Spinal cord (tissue), 9 donors: ENCODE measurements at regions not wholly inside any gene's neighbourhood (a gene's known extent, or its start where the extent isn't known, plus 50 kb on each side); places are given as distances from the start of the nearest gene placed in this dataset.
A peak's percentile ranks its signal among the peaks of the same experiment; 100 is the strongest.

Source experiments
- DNase-seq, 6 donors: peaks; one replicate each; pipeline versions ENCODE4 v3.0.0 to v3.0.0-alpha.2; 2013 to 2015; ENCODE audit warnings: low spot score in 6 of 6, low read depth in 4 of 6
- H3K27ac ChIP-seq: one replicate; pipeline ENCODE4 v1.5.1; 2013; ENCODE audit warnings: low read depth, low read length, control low read depth
- H3K27me3 ChIP-seq: one replicate; pipeline ENCODE4 v1.6.1; 2013; ENCODE audit warnings: low read length; ENCODE audit not compliant: control insufficient read depth, insufficient read depth
- H3K36me3 ChIP-seq: one replicate; pipeline ENCODE4 v1.6.1; 2013; ENCODE audit warnings: low read length; ENCODE audit not compliant: control insufficient read depth, insufficient read depth
- H3K4me1 ChIP-seq: one replicate; pipeline ENCODE4 v1.6.1; 2013; ENCODE audit warnings: low read length; ENCODE audit not compliant: control insufficient read depth, insufficient read depth
- H3K4me3 ChIP-seq: one replicate; pipeline ENCODE4 v1.5.1; 2013; ENCODE audit warnings: low read depth, low read length, control low read depth
- H3K9me3 ChIP-seq: one replicate; pipeline ENCODE4 v1.6.1; 2013; ENCODE audit warnings: low read length; ENCODE audit not compliant: control insufficient read depth, insufficient read depth
- WGBS: methylation state at CpG from one replicate; pipeline ENCODE4 v1.1.5; 2013; ENCODE audit warnings: missing lambda C conversion rate; ENCODE audit not compliant: insufficient coverage; 5-methylcytosine and 5-hydroxymethylcytosine counted together
- donor health status: healthy.

DNA sequence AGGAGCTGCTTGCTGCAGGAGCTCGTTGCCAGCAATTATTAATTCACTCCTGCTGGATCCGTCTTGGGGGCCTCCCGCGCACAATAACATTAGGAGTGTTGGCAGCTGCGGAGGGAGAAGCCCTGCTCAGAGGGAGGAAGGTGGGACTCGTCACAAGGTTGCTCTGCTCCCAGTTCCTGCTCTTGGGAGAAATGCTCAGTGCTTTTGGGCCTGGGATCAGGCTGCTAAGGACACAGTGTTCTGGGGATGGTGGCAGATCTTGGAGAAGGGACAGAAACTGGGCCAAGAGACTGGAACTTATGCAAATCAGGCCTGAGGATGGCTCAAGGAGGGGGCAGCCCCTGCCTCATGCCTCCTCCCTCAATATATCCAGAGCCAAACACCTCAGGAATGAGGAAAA lies 78.9 kb upstream of the OLFM4 start:
- peak in 2 of 6 donors; percentile 25 to 41 for DNase-seq
- Histone ChIP-seq H3K4me3 (no peak overlapping the region), H3K36me3 (no peaks in the 10 kb centered on the region), H3K9me3 (no peaks in the 10 kb centered on the region), H3K27me3 (no peaks in the 10 kb centered on the region), H3K4me1 (peaks cover 12% of the 10 kb centered on the region), H3K27ac (no peak overlapping the region)
- 56% methylated on average over 5 of the region's 6 CpGs for WGBS

DNA sequence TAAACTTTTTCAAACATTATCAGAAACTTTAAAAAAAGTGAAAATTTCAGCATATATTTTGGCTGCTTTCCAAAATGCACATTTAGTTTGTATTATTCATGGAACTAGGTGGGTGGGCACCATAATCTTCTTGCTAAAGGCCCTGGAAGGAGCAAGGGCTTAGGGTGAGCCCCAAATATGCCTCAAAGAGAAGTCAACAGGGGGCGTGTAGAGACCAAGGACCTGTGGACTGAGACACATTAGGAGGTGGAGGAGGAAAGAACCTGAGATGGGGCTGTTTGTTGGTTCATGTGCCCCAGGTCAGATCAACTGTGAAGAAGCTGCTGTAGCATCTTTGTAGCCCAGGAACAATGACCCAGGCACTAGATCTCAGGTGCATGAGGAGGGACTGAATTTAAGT lies 79.6 kb upstream of the OLFM4 start:
- WGBS, result 81% methylated on average over 1 of the region's 1 CpG
- H3K27me3 ChIP-seq, result no peaks in the 10 kb centered on the region

DNA sequence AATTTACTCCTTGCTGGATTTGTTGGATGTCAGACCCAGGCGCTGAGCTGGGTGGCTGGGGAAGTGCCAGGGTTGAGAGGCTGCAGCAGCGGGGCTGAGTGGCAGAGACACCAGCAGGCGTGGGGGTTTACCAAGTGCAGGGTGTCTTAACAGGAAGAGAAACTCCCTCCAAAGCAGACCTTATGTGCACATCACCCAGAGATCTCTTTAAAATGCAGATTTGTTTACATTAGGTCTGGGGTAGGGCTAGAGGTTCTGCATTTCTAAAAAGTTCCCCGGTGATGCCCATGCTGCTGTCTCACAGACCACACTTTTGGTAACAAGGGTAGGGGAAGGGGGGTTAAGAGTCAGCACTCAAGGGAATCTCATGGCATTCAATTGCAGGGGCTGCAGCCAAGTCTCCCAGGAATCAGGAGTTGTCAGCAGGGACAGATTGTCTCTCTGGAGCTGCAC lies 80.7 kb upstream of the OLFM4 start:
- H3K36me3 ChIP-seq, result no peaks in the 10 kb centered on the region
- DNase-seq, result peak in 1 of 6 donors; percentile 57
- H3K27ac ChIP-seq, result no peak overlapping the region
- WGBS, result 35% methylated on average over 2 of the region's 4 CpGs
- H3K27me3 ChIP-seq, result no peaks in the 10 kb centered on the region
- H3K9me3 ChIP-seq, result no peaks in the 10 kb centered on the region
- H3K4me3 ChIP-seq, result no peak overlapping the region
- peaks cover 15% of the 10 kb centered on the region for H3K4me1 ChIP-seq

More for the DNA sequence above, 79.6 kb upstream of the OLFM4 start:
- no peak for DNase-seq
- peaks cover 12% of the 10 kb centered on the region for H3K4me1 ChIP-seq
- no peaks in the 10 kb centered on the region for H3K36me3 ChIP-seq
- no peak overlapping the region for H3K4me3 ChIP-seq
- no peak overlapping the region for H3K27ac ChIP-seq
- no peaks in the 10 kb centered on the region for H3K9me3 ChIP-seq

DNA sequence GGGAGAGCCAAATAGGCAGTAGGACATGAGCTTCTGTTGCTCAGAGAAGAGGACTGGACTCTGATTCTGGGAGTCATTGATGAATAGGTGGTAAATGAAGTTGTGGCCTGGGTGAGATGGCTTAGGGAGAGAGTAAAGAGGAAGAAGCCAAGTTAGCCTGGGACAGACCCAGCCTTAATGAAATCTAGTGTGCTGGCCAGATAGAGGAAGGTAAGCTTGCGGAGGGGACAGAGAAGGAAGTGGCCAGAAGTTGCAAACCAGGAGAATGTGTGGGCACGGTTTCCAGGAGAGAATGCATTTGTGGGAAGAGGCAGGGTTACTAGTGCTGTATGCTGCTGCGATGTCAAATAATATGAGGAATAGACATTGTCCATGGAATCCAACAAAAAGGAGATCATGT lies 83.3 kb upstream of the OLFM4 start:
- peaks cover 15% of the 10 kb centered on the region for H3K4me1 ChIP-seq
- no peak overlapping the region for H3K27ac ChIP-seq
- DNase-seq, result no peak
- no peaks in the 10 kb centered on the region for H3K9me3 ChIP-seq
- no peak overlapping the region for H3K4me3 ChIP-seq
- no peaks in the 10 kb centered on the region for H3K36me3 ChIP-seq
- 87% methylated on average over 3 of the region's 3 CpGs for WGBS
- no peaks in the 10 kb centered on the region for H3K27me3 ChIP-seq

DNA sequence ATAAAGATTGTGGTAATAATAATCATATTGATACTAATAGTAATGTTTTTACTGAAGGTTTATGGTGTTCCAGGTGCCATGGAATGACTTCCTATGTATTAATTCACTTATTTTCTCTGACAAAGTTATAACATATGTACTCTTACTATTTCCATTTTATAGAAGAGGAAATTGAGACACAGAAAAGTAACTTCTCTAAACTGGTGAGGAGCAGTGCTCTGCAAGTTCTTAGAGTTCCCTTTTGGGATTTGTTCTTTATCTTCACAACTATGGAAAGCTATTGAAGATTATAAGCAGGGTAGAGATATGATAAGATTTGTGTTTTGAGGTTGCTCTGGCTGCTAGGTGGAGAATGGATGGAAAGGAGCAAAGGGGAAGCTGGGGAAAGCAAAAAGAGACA lies 83.9 kb upstream of the OLFM4 start:
- H3K27me3 ChIP-seq, result no peaks in the 10 kb centered on the region
- DNase-seq, result no peak
- H3K9me3 ChIP-seq, result no peaks in the 10 kb centered on the region
- H3K4me1 ChIP-seq, result peaks cover 13% of the 10 kb centered on the region
- no peak overlapping the region for H3K4me3 ChIP-seq
- no peak overlapping the region for H3K27ac ChIP-seq
- H3K36me3 ChIP-seq, result no peaks in the 10 kb centered on the region

DNA sequence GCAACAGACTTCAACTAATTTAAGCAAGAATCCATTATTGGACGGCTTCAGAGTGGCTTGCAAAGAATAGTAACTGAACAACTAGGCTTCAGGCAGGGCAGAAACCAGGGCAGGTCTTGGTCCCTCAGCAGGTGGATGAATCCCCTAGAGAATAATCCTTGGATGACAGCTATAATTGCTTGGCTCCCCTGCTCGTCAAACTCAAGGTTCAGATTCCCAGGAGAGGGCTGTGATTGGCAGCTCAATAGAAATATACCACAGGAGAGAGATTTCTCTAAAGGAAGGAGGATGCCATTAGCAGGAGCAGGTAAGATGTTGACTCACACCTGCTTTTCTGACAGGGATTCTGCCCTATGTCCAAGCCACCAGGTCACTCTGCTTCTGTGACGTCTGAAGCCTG lies 89.6 kb upstream of the PCDH8 start:
- Histone ChIP-seq H3K36me3 (no peaks in the 10 kb centered on the region), H3K9me3 (no peaks in the 10 kb centered on the region), H3K27me3 (no peaks in the 10 kb centered on the region), H3K27ac (no peak overlapping the region), H3K4me3 (no peak overlapping the region), H3K4me1 (peaks cover 9% of the 10 kb centered on the region)
- 100% methylated on average over 2 of the region's 3 CpGs for WGBS
- no peak for DNase-seq

DNA sequence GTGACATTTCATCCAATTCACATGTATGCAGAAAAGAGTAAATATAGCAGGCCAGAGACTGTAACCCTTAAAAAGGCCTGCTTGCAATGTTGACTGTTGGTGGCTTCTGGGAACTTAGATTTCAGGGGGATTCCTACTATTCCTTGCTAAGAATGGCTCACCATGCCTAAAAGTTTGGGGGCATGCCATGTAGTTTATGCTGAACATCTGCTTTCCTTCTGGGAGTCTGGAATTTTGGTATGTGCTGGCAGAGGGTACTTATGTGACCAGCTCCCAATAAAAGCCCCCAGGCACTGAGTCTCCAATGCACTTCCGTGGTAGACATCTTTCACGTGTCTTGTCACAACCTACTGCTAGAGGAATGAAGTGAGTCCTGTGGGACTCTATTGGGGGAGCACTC lies 88.4 kb upstream of the PCDH8 start:
- WGBS, result no CpG with 5 or more reads among the region's 2 CpGs
- Histone ChIP-seq H3K4me3 (no peak overlapping the region), H3K36me3 (no peaks in the 10 kb centered on the region), H3K27me3 (no peaks in the 10 kb centered on the region), H3K9me3 (no peaks in the 10 kb centered on the region), H3K4me1 (peaks cover 14% of the 10 kb centered on the region), H3K27ac (no peak overlapping the region)
- no peak for DNase-seq

DNA sequence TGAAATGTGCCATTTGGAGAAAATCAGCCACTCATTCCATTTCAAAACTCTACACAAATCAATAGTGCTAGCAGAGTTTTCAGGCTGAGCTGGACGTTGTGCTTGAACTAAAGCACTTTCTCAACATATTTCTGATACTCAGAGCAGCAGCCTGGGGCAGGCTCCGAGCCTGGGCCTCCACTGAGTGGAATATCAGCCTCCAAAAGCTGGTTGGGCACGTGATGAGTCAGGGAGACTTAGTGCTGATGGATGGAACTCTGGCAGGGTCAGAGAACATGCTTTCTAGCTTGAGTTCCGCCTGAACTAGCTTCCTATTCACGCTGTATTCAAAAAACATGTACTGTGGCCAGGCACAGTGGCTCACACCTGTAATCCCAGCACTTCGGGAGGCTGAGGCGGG lies 85.8 kb upstream of the PCDH8 start:
- no peak for DNase-seq
- WGBS, result 74% methylated on average over 6 of the region's 7 CpGs
- H3K36me3 ChIP-seq, result no peaks in the 10 kb centered on the region
- no peaks in the 10 kb centered on the region for H3K27me3 ChIP-seq
- H3K4me3 ChIP-seq, result no peak overlapping the region
- H3K4me1 ChIP-seq, result peaks cover 24% of the 10 kb centered on the region
- H3K27ac ChIP-seq, result no peak overlapping the region
- H3K9me3 ChIP-seq, result no peaks in the 10 kb centered on the region

DNA sequence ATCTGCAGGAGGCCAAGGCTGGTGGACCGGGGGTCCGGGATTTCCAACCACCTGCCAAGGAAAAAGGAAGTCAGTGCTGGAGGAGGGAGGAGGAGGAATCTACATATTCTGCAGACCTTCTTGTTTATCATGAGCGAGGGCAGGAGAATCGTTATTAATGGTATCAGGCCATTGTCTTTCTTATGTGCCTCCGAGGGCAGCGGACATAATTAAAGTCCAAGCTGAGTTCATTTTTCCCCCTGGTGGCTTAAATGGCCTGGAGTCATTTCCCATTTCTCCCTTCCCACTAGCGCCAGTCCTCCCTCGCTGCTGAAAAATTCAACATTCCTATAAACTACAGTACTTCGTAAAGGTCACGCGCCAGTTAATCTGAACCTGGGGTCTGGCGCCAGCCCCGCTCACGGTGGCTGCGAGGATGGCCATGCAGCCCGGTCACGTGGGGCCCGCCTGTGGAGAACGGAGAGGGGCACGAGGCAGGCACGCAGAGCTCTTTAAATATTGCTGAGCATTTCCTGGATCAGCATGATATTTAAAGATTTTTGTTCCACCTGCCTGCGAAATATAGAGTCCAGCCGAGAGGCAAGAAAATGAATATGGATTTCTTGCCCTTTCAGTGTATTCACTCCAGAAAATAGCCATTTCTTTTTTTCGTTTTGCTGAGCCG lies 85.2 kb upstream of the PCDH8 start:
- Histone ChIP-seq H3K9me3 (no peaks in the 10 kb centered on the region), H3K27ac (no peak overlapping the region), H3K36me3 (no peaks in the 10 kb centered on the region), H3K4me1 (peaks cover 24% of the 10 kb centered on the region), H3K27me3 (no peaks in the 10 kb centered on the region), H3K4me3 (no peak overlapping the region)
- 41% methylated on average over 25 of the region's 25 CpGs for WGBS
- DNase-seq, result peak in 1 of 6 donors; percentile 84

DNA sequence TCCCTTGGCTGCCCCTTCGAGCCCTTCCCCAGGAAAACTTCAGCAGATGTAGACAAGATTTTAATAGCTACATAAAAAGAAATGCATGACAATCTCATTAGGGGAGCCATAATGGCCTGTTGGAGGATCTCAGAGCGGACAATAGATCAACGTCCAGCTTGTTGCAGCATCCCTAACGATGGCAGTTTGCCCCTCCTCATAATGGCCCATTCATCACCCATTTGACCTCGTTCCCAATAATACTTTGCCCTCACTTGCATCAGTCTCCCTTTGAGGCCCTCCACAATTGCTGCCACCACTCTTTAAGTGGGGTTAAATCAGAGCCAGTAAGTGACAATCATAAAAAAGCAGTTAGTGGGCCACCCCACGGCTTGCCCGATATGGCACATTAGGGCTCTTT lies 84.7 kb upstream of the PCDH8 start:
- peak in 1 of 6 donors; percentile 62 for DNase-seq
- peaks cover 24% of the 10 kb centered on the region for H3K4me1 ChIP-seq
- no peaks in the 10 kb centered on the region for H3K27me3 ChIP-seq
- no peak overlapping the region for H3K27ac ChIP-seq
- WGBS, result 47% methylated on average over 6 of the region's 7 CpGs
- no peak overlapping the region for H3K4me3 ChIP-seq
- H3K36me3 ChIP-seq, result no peaks in the 10 kb centered on the region
- H3K9me3 ChIP-seq, result no peaks in the 10 kb centered on the region
